GM21360 (cell line): ENCODE measurements at regions not wholly inside any gene's neighbourhood (a gene's known extent, or its start where the extent isn't known, plus 50 kb on each side); places are given as distances from the start of the nearest gene placed in this dataset.
"Not testable (repeated sequence)": the region's sequence is repeated elsewhere in the genome, so short reads cannot be mapped to it uniquely, and the experiment has no call there.

Experiments used
- ATAC-seq: cut with Tn5 transposase; IDR thresholded peaks from one replicate; pipeline ENCODE4 v1.9.1; 2021; ENCODE audit warnings: mild to moderate bottlenecking, moderate library complexity; ENCODE audit not compliant: unreplicated experiment

DNA sequence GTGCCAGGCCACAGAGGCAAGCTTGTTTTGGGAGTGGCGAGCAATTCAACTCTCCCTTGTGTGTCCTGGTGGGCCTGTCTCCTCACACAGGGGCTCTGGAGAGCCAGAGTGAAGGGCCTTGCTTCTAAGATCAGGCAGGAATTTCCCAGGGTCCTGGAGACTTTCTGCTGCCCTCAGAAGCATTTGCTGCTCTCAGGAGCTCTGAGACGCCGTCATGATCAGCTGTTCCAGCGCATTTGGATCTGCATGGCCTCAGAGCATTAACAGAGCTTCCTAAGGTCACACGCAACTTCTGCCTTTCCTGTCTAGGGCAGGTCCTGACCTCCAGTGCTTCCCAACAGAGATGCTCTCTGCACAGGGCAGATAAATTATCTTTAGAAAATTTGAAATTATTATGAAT lies 52.2 kb upstream of the C10orf90 start:
- no peak for ATAC-seq

- ATAC-seq = no peak
Measured at GRCh38 chr10:126723226-126723625, 52.7 kb upstream of the C10orf90 start.

DNA sequence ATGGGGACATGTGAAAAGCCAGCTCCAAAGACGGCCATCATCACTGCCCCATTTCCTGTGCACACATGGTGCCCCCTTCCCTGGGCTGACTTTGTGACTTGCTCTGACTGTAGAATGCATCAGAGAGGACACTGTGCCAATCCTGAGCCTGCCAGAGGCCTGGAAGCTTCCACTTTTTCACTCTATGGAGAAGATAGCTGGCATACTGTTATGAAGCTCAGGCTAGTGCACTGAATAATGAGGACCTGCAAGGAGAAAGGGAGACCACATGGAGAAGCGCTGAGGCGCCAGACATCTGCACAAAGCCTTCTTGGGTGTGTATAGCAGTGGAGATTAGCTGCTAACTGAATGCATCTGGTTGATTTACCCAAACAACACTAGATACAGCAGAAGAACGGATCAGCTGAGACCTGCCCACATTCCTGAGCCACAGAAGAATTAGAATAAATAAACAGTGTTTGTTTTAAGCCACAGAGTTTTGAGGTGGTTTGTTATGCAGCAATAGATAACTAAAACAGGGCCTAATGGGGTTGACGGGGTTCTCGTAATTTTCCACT lies 58.9 kb upstream of the C10orf90 start:
- no peak for ATAC-seq

- ATAC-seq = no peak
Measured at GRCh38 chr10:126730856-126731609, 60.5 kb upstream of the C10orf90 start.

DNA sequence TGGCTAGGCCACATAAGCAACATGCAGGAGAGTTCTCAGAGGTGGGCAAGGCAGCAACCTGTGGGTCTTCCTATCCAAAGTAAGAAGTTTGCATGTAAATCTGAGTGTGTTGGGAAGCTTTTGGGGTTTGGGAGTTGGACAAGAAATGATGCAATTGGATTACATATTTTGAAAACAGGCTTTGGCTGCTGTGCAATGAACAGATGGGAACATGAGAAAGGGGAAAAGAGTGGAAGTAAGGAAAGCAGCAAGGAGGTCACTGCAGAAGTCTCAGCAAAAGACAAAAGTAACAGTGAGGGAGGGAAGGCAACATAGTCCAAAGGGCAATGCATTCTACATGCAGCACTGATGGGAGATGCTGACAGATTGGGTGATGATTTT lies 61.1 kb upstream of the C10orf90 start:
- no peak for ATAC-seq

- ATAC-seq = no peak
Measured at GRCh38 chr10:126732308-126732707, 61.8 kb upstream of the C10orf90 start.

GRCh38 chr10:126732868-126733267 lies 62.4 kb upstream of the C10orf90 start:
- no peak for ATAC-seq

DNA sequence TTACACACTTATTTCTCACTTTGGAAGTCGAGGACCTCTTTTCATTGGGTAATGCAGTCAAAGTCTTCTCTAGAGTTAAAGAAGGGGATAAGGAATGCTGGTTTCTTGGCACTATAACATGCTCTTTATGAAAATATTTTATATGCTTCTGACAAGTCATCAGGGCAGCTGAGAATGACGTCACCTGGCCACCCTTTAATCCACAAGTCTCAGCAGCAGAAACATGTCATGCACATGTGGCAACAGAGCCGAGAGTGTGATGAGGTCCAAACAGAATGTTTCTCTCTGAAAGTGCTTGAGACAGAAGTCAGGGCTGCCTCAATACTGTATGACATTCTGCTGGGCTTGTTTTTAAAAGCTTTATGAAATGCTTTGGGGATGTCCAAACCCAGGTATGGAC lies 63.5 kb upstream of the C10orf90 start:
- no peak for ATAC-seq

GRCh38 chr10:126734967-126735366 lies 64.5 kb upstream of the C10orf90 start:
- ATAC-seq = no peak

GRCh38 chr10:126736142-126736541 lies 65.6 kb upstream of the C10orf90 start:
- no peak for ATAC-seq

DNA sequence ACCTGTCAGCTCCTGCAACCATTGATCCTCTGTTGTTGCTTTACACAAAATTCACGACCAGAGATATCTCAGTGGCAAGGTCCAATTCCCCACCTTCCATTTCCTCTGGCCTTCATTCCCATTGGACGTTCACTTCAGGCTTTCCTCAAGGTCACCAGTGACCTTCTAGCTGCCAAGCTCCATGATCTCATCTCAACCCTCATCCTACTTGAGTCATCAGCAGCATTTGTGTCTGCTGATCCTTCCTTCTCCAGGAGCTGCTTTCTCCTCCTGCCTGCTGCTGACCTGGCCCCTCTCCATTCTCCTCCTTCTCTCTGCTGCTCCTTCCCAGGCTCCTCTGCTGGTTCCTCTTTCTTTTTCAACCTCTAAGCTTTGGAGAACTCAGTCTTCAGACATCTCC lies 66.2 kb upstream of the C10orf90 start:
- no peak for ATAC-seq

- ATAC-seq = no peak
Measured at GRCh38 chr10:126738001-126738400, 67.5 kb upstream of the C10orf90 start.

DNA sequence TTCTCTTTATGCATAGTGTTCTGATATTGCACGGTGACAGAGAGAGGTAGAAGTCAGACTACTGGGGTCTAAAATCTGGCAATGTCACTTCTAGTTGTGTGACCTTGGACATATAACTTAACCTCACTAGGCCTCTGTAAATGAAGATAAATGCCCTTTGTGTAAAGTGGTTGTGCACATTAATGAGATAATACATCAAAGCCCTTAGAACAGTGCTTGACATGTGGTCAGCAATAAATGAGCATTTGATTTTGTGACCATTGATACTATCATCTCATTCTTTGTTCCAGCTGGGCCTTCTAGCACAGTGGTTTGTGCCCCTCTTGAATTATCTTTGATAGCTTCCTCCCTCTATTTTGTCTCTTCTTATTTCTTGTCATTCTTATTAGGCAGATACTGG lies 74.1 kb upstream of the C10orf90 start:
- no peak for ATAC-seq

DNA sequence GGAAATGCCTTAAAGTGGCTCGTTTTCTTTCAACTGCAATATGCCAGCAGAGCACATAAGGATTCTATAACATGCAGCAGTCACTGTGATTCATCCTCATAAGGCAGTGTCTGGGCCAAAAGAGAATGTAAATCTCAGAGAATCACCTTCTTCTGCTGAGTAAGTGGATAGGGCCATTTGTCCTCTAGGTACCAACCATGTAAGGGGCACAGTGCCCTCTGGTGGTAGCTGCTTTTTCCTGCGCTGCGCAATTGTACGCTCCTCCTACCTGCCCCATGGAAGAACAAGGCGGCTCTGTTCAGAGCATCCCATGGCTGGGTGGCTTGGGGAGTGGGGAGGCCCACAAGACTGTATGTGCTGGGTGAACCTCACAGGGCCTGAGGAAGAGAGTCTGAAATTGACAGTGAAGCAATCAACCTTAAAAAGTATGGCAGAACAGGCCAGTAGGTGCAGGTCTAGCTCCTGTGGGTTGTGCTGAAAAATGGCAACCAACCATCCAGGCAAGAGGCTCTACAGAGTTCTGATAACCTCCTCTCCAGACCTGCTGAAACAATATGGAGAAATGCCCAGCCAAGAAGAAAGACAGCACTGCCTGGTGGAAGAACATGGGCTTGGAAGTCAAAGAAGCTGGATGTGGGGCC lies 78.6 kb upstream of the C10orf90 start:
- peak; percentile 72 for ATAC-seq

DNA sequence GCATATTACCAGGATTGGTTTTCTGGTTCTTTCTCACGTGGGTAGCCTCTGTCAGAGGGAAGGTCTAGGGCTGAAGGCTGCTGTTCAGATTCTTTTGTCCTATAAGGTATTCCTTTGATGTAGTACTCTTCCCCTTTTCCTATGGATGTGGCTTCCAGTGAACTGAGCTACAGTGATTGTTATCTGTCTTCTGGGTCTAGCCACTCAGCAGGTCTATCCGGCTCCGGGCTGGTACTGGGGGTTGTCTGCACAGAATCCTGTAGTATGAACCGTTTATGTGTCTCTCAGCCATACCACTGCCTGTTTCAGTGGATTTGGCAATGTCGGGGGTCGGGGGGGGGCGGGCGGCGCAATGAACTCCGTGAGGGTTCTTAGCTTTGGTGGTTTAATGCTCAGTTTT lies 84.5 kb upstream of the C10orf90 start:
- ATAC-seq = no peak

- ATAC-seq = no peak
Measured at GRCh38 chr10:126758867-126759266, 88.4 kb upstream of the C10orf90 start.

- no peak for ATAC-seq
Measured at GRCh38 chr10:126759531-126759930, 89.0 kb upstream of the C10orf90 start.

- ATAC-seq = not testable (repeated sequence)
Measured at GRCh38 chr10:126766646-126767045, 96.2 kb upstream of the C10orf90 start.

DNA sequence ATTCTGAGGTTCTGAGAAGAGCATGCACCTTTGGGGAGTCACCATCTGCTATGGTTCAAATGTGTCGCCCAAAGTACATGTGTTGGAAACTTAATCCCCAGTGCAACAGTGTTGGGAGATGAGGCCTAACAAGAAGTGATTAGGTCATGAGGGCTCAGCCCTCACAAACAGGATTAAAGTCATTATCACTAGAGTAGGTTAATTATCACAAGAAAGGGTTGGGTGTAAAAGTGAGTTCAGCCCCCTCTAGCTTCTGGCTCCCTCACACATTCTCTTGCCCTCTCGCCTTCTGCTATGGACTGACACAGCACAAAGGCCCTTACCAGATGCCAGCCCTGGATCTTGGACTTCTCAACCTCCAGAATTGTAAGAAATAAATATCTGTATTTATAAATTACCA lies 100.3 kb upstream of the C10orf90 start:
- no peak for ATAC-seq

GRCh38 chr10:126776168-126776567 lies 105.7 kb upstream of the C10orf90 start:
- no peak for ATAC-seq

DNA sequence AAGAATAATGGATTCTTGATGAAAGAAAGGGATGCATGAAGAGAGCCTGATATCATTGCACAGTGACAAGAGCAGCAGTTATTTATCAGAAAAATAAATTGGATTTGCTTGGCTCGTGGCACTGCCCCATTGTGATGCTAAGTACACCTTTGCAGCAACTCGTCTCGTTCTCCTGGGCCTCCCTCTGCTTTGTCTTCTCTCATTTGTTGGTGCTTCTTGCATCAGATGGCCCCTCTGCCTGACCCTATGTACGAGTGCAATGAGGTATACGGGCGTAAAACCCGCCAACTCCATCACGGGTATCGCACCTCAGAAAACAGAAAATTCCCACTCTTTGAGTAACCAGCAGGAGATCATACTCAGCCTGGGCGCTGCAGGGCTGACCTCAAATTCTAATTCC lies 107.2 kb upstream of the C10orf90 start:
- ATAC-seq = no peak

DNA sequence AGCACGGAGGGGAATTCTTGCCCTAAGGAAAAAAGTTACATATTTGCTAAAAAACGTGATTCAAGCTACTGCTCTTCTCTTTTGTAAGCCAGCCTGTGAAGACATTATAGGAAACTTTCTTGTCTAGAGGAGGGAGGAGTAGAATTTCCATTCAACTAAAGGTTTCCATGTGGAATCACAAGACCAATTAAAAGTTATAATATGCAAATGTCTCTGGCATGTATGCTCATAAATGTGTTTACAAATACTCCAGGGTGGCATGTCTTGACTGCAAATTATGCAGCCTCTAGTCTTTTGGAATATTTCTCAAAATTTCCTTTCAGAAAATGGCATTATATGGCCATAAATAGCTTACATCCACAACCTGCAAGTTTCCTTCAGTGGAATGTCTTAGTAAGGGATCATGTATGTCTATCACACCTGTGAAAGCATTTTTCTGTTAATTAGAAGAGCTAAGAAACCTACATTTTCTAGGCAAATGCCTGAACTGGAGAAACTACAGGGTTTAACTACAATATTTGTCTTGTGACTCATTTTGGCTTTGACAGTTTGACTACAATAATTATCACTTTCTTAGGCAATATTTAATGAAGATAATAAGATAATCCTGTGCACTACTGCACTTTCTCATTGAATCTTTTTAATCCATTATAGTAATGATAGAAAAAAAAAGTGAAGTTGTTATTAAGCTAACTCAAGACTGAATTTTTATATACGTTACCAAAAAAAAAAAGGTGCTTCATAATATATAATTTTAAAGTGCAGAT lies 111.1 kb upstream of the C10orf90 start:
- no peak for ATAC-seq
